GM12878 (cell line): ENCODE measurements at regions not wholly inside any gene's neighbourhood (a gene's known extent, or its start where the extent isn't known, plus 50 kb on each side); places are given as distances from the start of the nearest gene placed in this dataset.
"Not testable (repeated sequence)": the region's sequence is repeated elsewhere in the genome, so short reads cannot be mapped to it uniquely, and the experiment has no call there.

Experiments used
- ATAC-seq: fragments of 200-7000 bp; cut with Tn5 transposase; 3 replicates; pipeline ENCODE4 v1.9.1; 2020; ENCODE audit warnings: mild to moderate bottlenecking, moderate library complexity
- BruUV-seq: library from RNA; stranded (reverse); fragments of 400-500 nt; replicated peaks from 2 replicates; lab custom pipeline; 2021; lab: Mats Ljungman, UMichigan
- CTCF ChIA-PET: fragments of 300-600 bp; sonication (Branson Sonifier 250); formaldehyde crosslinking; extraction: SDS; loops from one replicate; lab custom pipeline; 2021; ENCODE audit warnings: inconsistent platforms; lab: Yijun Ruan, JAX
- POLR2A ChIA-PET: fragments of 350-600 bp; formaldehyde crosslinking; extraction: SDS; loops from one replicate; lab custom pipeline; 2021; ENCODE audit warnings: inconsistent platforms; lab: Charles Lee
- RAD21 ChIA-PET: fragments of 300-600 bp; sonication (Branson Sonifier 250); formaldehyde crosslinking; loops from one replicate; lab custom pipeline; 2023; ENCODE audit warnings: antibody characterized with exemption; ENCODE audit not compliant: unreplicated experiment; lab: Charles Lee
- SMC1A ChIA-PET: fragments of 300-600 bp; sonication (Branson Sonifier 250); formaldehyde crosslinking; loops from one replicate; lab custom pipeline; 2023; ENCODE audit not compliant: unreplicated experiment, uncharacterized antibody; lab: Charles Lee
- DNase-seq: peaks from one replicate; pipeline ENCODE4 v3.0.0-alpha.2; 2011; ENCODE audit warnings: low read depth, low spot score
- FAIRE-seq: peaks from 3 replicates; lab custom pipeline; 2011; peaks lifted over from hg19 to GRCh38; lab: Jason Lieb, UNC
- H2AFZ ChIP-seq: 2 replicates; pipeline ENCODE4 v1.6.0; 2011; ENCODE audit warnings: low read depth, low read length, control low read depth; ENCODE audit not compliant: control insufficient read depth
- H3K27ac ChIP-seq: 2 replicates; pipeline ENCODE4 v1.5.1; 2011; ENCODE audit warnings: control low read depth; ENCODE audit not compliant: control insufficient read depth, insufficient read depth
- H3K27me3 ChIP-seq, 2 experiments: replicated peaks in 1 of 2; 2 replicates each; pipeline versions ENCODE4 v1.6.0 to v1.6.1; 2011; ENCODE audit warnings: low read length in 1 of 2; ENCODE audit not compliant: control insufficient read depth in 2 of 2, insufficient read depth in 2 of 2
- H3K36me3 ChIP-seq, 2 experiments: 2 replicates each; pipeline ENCODE4 v1.5.1; 2011; ENCODE audit warnings: low read length in 1 of 2; ENCODE audit not compliant: control insufficient read depth in 2 of 2, insufficient read depth in 2 of 2
- H3K4me1 ChIP-seq: 2 replicates; pipeline ENCODE4 v1.6.1; 2011; ENCODE audit warnings: mild to moderate bottlenecking, low read length, moderate library complexity, mixed read lengths; ENCODE audit not compliant: control insufficient read depth, insufficient read depth
- H3K4me2 ChIP-seq: 2 replicates; pipeline ENCODE4 v1.6.0; 2011; ENCODE audit warnings: control low read depth; ENCODE audit not compliant: control insufficient read depth, insufficient read depth
- H3K4me3 ChIP-seq: fragments of 200-600 bp; sonication (generic); 2 replicates; pipeline ENCODE4 v1.5.1; 2016
- H3K79me2 ChIP-seq: 2 replicates; pipeline ENCODE4 v1.6.0; 2011; ENCODE audit warnings: low read length; ENCODE audit not compliant: control insufficient read depth, insufficient read depth
- H3K9ac ChIP-seq: 2 replicates; pipeline ENCODE4 v1.8.0; 2011; ENCODE audit warnings: low read length, control low read depth, mixed read lengths; ENCODE audit not compliant: control insufficient read depth, insufficient read depth
- H3K9me3 ChIP-seq: replicated peaks from 3 replicates; pipeline ENCODE4 v1.5.1; 2011; ENCODE audit warnings: mild to moderate bottlenecking, low read length; ENCODE audit not compliant: control insufficient read depth, insufficient read depth
- H4K20me1 ChIP-seq: 2 replicates; pipeline ENCODE4 v1.6.0; 2011; ENCODE audit not compliant: control insufficient read depth, insufficient read depth
- ATF7 ChIP-seq: fragments of 450-650 bp; IDR thresholded peaks from 2 replicates; pipeline ENCODE4 v1.6.1; 2016; ENCODE audit warnings: low read depth, mild to moderate bottlenecking
- MTA2 ChIP-seq: fragments of 450-650 bp; IDR thresholded peaks from 2 replicates; pipeline ENCODE4 v1.6.1; 2016; ENCODE audit warnings: low read depth, mild to moderate bottlenecking, moderate library complexity
- MXI1 ChIP-seq: fragments of 150-350 bp; IDR thresholded peaks from 2 replicates; pipeline ENCODE4 v1.6.1; 2011; ENCODE audit warnings: low read depth, mild to moderate bottlenecking, inconsistent platforms, low read length, improper control_type of control experiment
- NR2C2 ChIP-seq: IDR thresholded peaks from 2 replicates; pipeline ENCODE4 v1.6.1; 2011; ENCODE audit warnings: borderline replicate concordance, low read depth; ENCODE audit not compliant: control insufficient read depth, insufficient read length
- RB1 ChIP-seq: fragments of 450-650 bp; formaldehyde crosslinking; IDR thresholded peaks from 2 replicates; pipeline ENCODE4 v1.6.1; 2017; ENCODE audit warnings: mild to moderate bottlenecking, borderline replicate concordance
- SMARCA5 ChIP-seq: fragments of 450-650 bp; IDR thresholded peaks from 2 replicates; pipeline ENCODE4 v1.6.1; 2017; ENCODE audit warnings: mild to moderate bottlenecking
- SPI1 ChIP-seq: IDR thresholded peaks from 2 replicates; pipeline ENCODE4 v1.6.1; 2011; ENCODE audit warnings: low read depth, mild to moderate bottlenecking, low read length, moderate library complexity, borderline replicate concordance; ENCODE audit not compliant: insufficient read depth
- in situ Hi-C: fragments of 300-500 bp; cut with MboI; formaldehyde crosslinking; loops from 9 replicates; pipeline ENCODE4 v1.14.3; 2018; ENCODE audit warnings: mixed read lengths
- intact Hi-C: fragments of 100-400 bp; cut with micrococcal nuclease; formaldehyde crosslinking; loops from one replicate; pipeline ENCODE4 v1.14.2; 2022; ENCODE audit not compliant: unreplicated experiment
- TF ChIP-seq, protein P1 (sequence below): fragments of 450-650 bp; IDR thresholded peaks from 2 replicates; pipeline ENCODE4 v1.6.1; 2017; ENCODE audit warnings: mild to moderate bottlenecking, low read depth, inconsistent platforms; ENCODE audit not compliant: poor library complexity, severe bottlenecking
- TF ChIP-seq, protein P2 (sequence below): fragments of 450-650 bp; IDR thresholded peaks from 2 replicates; pipeline ENCODE4 v1.6.1; 2017; ENCODE audit warnings: mild to moderate bottlenecking, moderate library complexity

GRCh38 chr12:82600379-82600778 lies 86.3 kb upstream of the TMTC2 start (continued):
- TF ChIP-seq ATF7: no peak

DNA sequence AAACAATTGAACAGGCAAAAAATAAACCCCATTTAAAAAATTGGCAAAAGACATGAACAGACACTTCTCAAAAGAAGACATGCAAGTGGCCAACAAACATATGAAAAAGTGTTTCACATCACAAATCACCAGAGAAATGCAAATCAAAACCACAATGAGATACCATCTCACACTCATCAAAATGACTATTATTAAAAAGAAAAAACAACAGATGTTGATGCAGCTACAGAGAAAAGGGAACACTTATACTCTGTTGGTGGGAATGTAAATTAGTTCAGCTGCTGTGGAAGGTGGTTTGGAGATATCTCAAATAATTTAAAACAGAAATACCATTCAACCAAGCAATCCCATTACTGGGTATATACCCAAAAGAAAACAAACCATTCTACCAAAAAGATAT lies 83.1 kb upstream of the TMTC2 start:
- H3K4me3 ChIP-seq, H3K4me1 ChIP-seq, in situ Hi-C loops, H3K4me2 ChIP-seq, H3K79me2 ChIP-seq, H3K36me3 ChIP-seq, CTCF ChIA-PET, H3K27me3 ChIP-seq, H4K20me1 ChIP-seq, H3K27ac ChIP-seq, DNase-seq, H2AFZ ChIP-seq, POLR2A ChIA-PET, H3K9me3 ChIP-seq, BruUV-seq, H3K9ac ChIP-seq, FAIRE-seq, intact Hi-C loops: not testable (repeated sequence)
- ChIA-PET SMC1A (interaction anchor here (0.6 to 2.0 kb wide), 2 partner anchors 9 to 566 kb away, joined by 3 to 7 read pairs; no protein-coding TSS in a partner anchor), RAD21 (interaction anchor here (0.9 kb wide), 1 partner anchor 10 kb away, joined by 4 read pairs; no protein-coding TSS in a partner anchor)
- peak; percentile 24; the same call in 1 of the 2 replicates for TF ChIP-seq MTA2
- ATAC-seq: peak; percentile 72

- ChIA-PET RAD21 (interaction anchor here (1.1 kb wide), 1 partner anchor 8 kb away, joined by 7 read pairs; no protein-coding TSS in a partner anchor), POLR2A (no interaction called here), SMC1A (interaction anchor here (1.3 to 2.0 kb wide), 2 partner anchors 11 to 14 kb away, joined by 4 to 7 read pairs; no protein-coding TSS in a partner anchor), CTCF (interaction anchor here (1.3 kb wide), 1 partner anchor 18 kb away, joined by 4 read pairs; no protein-coding TSS in a partner anchor)
- FAIRE-seq (no peak), ATAC-seq (peak; percentile 80), DNase-seq (no peak)
- Histone ChIP-seq H3K36me3 (no peaks in the 10 kb centered on the region), H3K4me1 (no peaks in the 10 kb centered on the region; the same call in 1 of the 2 replicates), H3K27me3 (no peaks in the 10 kb centered on the region), H3K9me3 (no peaks in the 10 kb centered on the region; the same call in 2 of the 3 replicates), H3K4me3 (no peak overlapping the region), H3K4me2 (no peak overlapping the region), H3K79me2 (no peaks in the 10 kb centered on the region), H3K9ac (no peak overlapping the region), H2AFZ (no peak overlapping the region), H3K27ac (no peak overlapping the region), H4K20me1 (no peaks in the 10 kb centered on the region)
- in situ Hi-C loops: no loop called here
- intact Hi-C loops: no loop called here
- BruUV-seq: no TSS peak
- TF ChIP-seq NR2C2: no peak
- TF ChIP-seq SPI1: peak; percentile 86
- TF ChIP-seq, protein P1, sequence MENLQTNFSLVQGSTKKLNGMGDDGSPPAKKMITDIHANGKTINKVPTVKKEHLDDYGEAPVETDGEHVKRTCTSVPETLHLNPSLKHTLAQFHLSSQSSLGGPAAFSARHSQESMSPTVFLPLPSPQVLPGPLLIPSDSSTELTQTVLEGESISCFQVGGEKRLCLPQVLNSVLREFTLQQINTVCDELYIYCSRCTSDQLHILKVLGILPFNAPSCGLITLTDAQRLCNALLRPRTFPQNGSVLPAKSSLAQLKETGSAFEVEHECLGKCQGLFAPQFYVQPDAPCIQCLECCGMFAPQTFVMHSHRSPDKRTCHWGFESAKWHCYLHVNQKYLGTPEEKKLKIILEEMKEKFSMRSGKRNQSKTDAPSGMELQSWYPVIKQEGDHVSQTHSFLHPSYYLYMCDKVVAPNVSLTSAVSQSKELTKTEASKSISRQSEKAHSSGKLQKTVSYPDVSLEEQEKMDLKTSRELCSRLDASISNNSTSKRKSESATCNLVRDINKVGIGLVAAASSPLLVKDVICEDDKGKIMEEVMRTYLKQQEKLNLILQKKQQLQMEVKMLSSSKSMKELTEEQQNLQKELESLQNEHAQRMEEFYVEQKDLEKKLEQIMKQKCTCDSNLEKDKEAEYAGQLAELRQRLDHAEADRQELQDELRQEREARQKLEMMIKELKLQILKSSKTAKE: no peak
- TF ChIP-seq SMARCA5: no peak
- TF ChIP-seq, protein P2, sequence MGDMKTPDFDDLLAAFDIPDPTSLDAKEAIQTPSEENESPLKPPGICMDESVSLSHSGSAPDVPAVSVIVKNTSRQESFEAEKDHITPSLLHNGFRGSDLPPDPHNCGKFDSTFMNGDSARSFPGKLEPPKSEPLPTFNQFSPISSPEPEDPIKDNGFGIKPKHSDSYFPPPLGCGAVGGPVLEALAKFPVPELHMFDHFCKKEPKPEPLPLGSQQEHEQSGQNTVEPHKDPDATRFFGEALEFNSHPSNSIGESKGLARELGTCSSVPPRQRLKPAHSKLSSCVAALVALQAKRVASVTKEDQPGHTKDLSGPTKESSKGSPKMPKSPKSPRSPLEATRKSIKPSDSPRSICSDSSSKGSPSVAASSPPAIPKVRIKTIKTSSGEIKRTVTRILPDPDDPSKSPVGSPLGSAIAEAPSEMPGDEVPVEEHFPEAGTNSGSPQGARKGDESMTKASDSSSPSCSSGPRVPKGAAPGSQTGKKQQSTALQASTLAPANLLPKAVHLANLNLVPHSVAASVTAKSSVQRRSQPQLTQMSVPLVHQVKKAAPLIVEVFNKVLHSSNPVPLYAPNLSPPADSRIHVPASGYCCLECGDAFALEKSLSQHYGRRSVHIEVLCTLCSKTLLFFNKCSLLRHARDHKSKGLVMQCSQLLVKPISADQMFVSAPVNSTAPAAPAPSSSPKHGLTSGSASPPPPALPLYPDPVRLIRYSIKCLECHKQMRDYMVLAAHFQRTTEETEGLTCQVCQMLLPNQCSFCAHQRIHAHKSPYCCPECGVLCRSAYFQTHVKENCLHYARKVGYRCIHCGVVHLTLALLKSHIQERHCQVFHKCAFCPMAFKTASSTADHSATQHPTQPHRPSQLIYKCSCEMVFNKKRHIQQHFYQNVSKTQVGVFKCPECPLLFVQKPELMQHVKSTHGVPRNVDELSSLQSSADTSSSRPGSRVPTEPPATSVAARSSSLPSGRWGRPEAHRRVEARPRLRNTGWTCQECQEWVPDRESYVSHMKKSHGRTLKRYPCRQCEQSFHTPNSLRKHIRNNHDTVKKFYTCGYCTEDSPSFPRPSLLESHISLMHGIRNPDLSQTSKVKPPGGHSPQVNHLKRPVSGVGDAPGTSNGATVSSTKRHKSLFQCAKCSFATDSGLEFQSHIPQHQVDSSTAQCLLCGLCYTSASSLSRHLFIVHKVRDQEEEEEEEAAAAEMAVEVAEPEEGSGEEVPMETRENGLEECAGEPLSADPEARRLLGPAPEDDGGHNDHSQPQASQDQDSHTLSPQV: no peak
- TF ChIP-seq MXI1: no peak
- TF ChIP-seq RB1: no peak
Observed at GRCh38 chr12:82605115-82605514, 81.6 kb upstream of the TMTC2 start.
